Peyer's patch (tissue), 4 donors: ENCODE measurements at regions not wholly inside any gene's neighbourhood (a gene's known extent, or its start where the extent isn't known, plus 50 kb on each side); places are given as distances from the start of the nearest gene placed in this dataset.
"Not testable (repeated sequence)": the region's sequence is repeated elsewhere in the genome, so short reads cannot be mapped to it uniquely, and the experiment has no call there.

Source experiments
- CTCF ChIP-seq, 6 experiments: fragments of 450-650 bp in 4 of 6; fragments of 200-600 bp in 2 of 6; sonication (generic) in 1 of 6; IDR thresholded peaks; one replicate each; pipeline ENCODE4 v1.5.1; 2017 to 2019; ENCODE audit warnings: antibody characterized with exemption in 6 of 6, mild to moderate bottlenecking in 3 of 6, moderate library complexity in 1 of 6
- POLR2A ChIP-seq, 2 donors: fragments of 450-650 bp; IDR thresholded peaks; one replicate each; pipeline ENCODE4 v1.5.1; 2017; ENCODE audit warnings: antibody characterized with exemption in 2 of 2, mild to moderate bottlenecking in 2 of 2, moderate library complexity in 2 of 2

GRCh38 chr17:46417261-46417660 is 55.7 kb upstream of the ARL17B start:
- not testable (repeated sequence) for TF ChIP-seq CTCF, POLR2A (IDR thresholded peaks at IDR 0.05)
